Left ventricle myocardium superior (tissue), 1 donor: ENCODE measurements at regions not wholly inside any gene's neighbourhood (a gene's known extent, or its start where the extent isn't known, plus 50 kb on each side); places are given as distances from the start of the nearest gene placed in this dataset.

Source experiments
- ATAC-seq: fragments of 200-7000 bp; cut with Tn5 transposase; one replicate; pipeline ENCODE4 v1.9.1; 2020; ENCODE audit warnings: mild to moderate bottlenecking, moderate library complexity
- DNase-seq: peaks from one replicate; pipeline ENCODE4 v3.0.0-alpha.2; 2020
- intact Hi-C: fragments of 100-400 bp; cut with micrococcal nuclease; formaldehyde crosslinking; loops from one replicate; pipeline ENCODE4 v1.11.0; 2022
- donor health status: DM: no; HTN: yes; CAD: no; lungs with severe emphysema.

DNA sequence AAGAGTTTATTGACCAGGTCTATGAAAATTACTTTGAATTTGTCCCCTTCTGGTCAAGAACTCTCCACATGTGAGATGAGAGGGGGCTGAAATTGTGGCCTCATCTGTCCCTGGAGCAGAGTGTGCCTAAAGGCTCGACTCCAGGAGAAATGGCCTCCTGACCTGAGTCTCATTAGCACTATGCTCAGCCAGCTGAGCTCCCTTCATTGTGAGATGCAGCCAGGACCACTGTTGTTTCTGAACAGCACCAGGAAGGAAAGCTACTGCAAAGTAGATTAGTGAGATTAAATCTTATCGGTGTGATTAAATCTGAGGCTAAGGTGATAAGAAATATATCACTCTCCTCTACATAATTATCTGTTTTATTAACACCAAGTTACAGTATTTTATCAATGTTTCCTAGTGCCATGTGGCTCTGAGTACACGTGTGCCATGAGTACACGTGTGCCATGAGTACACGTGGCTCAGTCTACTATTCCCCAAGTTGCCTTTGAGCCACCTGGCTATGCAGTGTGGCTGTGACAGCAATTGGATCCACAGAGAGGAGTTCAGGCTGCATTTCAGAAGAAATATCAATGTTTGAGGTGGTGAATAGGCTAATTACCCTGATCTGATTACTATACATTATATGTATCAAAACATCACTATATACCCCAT, 126.9 kb downstream of the IPMK start:
- intact Hi-C loops, result no loop called here

DNA sequence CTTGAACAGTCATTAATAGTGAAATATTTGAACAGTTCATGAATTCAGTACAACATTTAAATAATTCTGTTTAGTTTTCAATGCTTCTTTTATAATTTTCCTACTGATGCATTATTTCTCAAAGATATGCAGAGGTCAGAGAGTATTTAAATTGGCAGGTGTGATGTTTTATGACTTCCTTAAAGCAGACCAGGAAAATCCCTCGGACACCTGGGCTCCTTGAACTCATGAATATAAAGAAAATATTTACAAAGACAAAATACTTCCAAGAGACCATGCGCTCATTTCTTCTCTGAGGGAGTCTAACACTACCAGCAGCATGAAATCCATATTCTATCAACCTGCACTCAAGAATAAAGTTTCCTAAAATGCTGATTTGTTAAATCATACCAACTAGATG, 127.6 kb downstream of the IPMK start:
- intact Hi-C loops, result no loop called here
- no peak for DNase-seq
- ATAC-seq, result no peak

More for the DNA sequence above, 126.9 kb downstream of the IPMK start:
- ATAC-seq, result no peak
- DNase-seq, result no peak

DNA sequence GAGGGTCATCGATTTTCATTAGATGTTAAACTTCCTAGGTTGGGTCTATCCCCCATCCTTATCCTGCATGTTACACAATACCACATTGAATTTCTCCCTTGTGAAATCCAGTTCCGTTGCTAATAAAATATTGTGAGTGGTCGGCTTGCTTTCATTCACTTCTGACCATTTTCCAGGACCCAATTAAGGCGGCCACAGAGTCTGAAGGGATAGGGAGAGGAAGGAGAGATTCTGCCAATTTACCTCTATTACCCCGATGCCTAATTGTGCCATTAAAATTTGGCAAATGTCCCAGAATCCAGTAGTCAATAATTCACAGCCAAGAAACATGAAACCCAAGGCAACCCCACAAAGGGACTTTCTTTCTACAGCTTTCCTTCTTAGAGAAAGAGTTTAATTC, 129.9 kb downstream of the IPMK start:
- intact Hi-C loops, result no loop called here
- DNase-seq (no peak), ATAC-seq (no peak)

GRCh38 chr10:58115218-58116050, 152.3 kb downstream of the IPMK start:
- DNase-seq (no peak), ATAC-seq (no peak)
- intact Hi-C loops, result no loop called here

- intact Hi-C loops, result no loop called here
- DNase-seq (no peak), ATAC-seq (no peak)
Observed at GRCh38 chr10:58109731-58110130, 158.0 kb downstream of the IPMK start.

GRCh38 chr10:58107506-58107905, 160.2 kb downstream of the IPMK start:
- no peak for DNase-seq
- intact Hi-C loops, result no loop called here
- ATAC-seq, result no peak

GRCh38 chr10:58106211-58107035, 161.3 kb downstream of the IPMK start:
- intact Hi-C loops, result no loop called here
- ATAC-seq (no peak), DNase-seq (no peak)

DNA sequence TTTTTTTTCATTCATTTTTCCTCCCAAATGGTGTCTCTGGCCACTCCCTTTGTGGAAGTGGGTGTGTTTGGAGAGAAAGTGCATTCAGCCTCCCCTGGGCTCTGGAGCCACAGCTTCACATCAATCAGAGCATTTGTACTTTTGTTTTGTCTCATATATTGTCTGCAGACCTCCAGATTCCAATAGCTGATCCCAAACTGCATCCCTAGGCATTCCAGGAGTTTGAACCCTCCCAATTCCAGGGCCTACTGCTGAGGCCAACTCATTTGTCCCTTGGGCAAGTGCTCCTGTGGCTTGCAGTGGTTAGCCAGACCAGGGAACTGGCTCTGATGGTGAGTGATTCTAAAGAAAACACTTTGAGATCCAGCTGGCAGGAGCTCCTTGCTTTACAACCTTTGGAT, 163.3 kb downstream of the IPMK start:
- intact Hi-C loops, result no loop called here
- peak; percentile 38 for ATAC-seq
- DNase-seq, result no peak

GRCh38 chr10:58102897-58103296, 164.8 kb downstream of the IPMK start:
- intact Hi-C loops, result no loop called here
- ATAC-seq, result no peak
- no peak for DNase-seq

DNA sequence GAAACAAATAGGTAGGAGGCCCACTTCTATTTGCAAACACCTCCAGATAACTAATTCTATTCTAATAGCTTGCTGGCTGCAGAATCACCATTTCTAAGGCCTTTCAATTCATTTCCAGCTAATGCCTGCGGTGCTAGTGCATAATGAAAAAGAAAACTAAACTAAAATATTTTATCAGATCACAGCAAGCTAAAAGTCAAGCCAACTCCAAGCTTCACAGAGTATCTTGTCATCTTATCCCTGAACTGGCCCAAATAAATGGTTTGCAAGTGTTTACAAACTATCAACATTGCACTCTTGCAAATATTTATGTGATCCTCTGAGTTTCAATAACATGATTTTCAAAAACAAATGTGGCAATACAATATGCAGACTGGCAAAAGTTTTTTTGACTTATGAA, 166.0 kb downstream of the IPMK start:
- no peak for ATAC-seq
- DNase-seq, result no peak
- intact Hi-C loops, result no loop called here

GRCh38 chr10:58094985-58095718, 172.5 kb downstream of the IPMK start:
- DNase-seq, result no peak
- intact Hi-C loops, result no loop called here
- ATAC-seq, result no peak

DNA sequence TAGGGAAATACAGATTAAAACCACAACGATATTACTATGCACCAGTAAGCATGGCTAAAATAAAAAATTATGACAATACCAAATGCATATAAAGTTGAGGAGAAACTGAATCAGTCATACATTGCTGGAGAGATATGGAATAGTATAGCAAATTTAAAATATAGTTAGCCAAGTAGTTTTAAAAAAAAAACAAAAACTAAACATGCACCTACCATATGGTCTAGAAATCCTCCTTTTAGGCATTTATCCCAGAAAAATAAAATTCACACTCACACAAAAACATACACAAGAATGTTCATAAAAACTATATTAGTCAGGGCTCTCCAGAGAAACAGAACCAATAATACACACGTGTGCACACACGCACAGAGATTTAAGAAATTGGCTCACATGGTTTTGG, 175.8 kb downstream of the IPMK start:
- DNase-seq, result no peak
- intact Hi-C loops, result no loop called here

DNA sequence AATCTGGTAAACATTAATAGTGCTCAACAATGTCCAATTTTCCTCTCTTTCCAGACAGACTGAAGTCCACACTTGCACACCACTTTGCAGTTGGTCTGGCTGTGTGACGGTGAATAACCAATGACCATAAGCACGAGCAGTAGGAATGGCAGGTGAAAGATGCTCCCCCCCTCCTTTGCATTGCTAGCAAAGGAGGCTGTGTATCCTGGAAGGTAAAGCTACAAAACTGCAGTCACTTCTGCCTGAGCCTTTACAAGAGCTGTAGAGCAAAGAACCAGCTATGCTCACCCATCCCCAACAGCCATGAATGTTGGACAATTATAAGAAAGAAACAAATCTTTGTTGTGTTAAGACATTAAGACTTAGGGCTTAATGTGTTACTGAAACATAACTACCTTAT, 178.0 kb downstream of the IPMK start:
- no peak for DNase-seq
- ATAC-seq, result no peak
- intact Hi-C loops, result no loop called here

More for the DNA sequence above, 175.8 kb downstream of the IPMK start:
- no peak for ATAC-seq

GRCh38 chr10:58087896-58088295, 179.8 kb downstream of the IPMK start:
- ATAC-seq, result no peak
- no peak for DNase-seq
- intact Hi-C loops, result no loop called here

GRCh38 chr10:58086763-58087150, 180.9 kb downstream of the IPMK start:
- DNase-seq, result no peak
- no peak for ATAC-seq
- intact Hi-C loops, result no loop called here

GRCh38 chr10:58086144-58086762, 181.4 kb downstream of the IPMK start:
- ATAC-seq (no peak), DNase-seq (no peak)
- intact Hi-C loops, result no loop called here

DNA sequence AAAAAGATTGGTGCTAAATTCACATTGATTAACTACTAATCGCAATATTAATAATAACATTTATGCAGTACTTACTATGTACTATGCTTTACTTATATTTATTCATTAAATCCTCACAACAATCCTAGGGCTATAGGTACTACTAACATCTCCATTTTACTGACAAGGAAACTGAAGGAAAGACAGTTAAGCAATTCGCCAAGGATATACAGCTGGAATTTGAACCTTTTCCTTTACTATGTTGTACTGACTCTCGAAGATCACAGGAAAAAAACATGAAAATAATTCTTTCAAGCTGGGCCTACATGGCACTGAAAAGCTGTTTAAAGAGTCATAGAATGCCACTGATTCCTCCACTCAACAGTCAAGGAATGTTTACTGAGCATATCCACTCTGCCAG, 185.4 kb downstream of the IPMK start:
- DNase-seq (no peak), ATAC-seq (no peak)
- intact Hi-C loops, result no loop called here

- intact Hi-C loops, result no loop called here
- no peak for ATAC-seq
- no peak for DNase-seq
Observed at GRCh38 chr10:58081353-58081752, 186.3 kb downstream of the IPMK start.

DNA sequence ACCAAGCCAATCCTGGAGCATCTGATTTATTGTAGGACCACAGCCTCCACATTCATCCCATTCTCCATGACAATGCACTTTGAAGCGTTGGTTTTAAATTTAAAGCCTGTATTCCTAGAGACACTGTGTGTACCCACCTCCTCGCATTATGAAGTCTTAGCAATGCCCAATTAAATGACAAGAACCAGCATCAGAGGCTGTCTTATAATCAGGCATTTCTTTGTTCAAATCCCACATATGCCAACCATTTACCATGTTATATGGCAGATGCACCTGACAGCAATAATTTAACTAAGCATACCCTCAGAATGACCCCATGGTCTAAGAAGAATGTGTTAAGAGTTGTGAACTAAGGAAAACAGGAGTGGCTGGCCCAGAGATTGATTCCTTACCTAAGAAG, 188.2 kb downstream of the IPMK start:
- intact Hi-C loops, result no loop called here
- DNase-seq (no peak), ATAC-seq (no peak)
